MM.1S (cell line): ENCODE measurements at regions not wholly inside any gene's neighbourhood (a gene's known extent, or its start where the extent isn't known, plus 50 kb on each side); places are given as distances from the start of the nearest gene placed in this dataset.

Source experiments
- CTCF ChIP-seq: fragments of 300-600 bp; sonication (generic); IDR thresholded peaks from 2 replicates; pipeline ENCODE4 v1.5.1; 2016; ENCODE audit warnings: antibody characterized with exemption, low read length, mixed read lengths
- EZH2 ChIP-seq: fragments of 300-600 bp; sonication (generic); optimal IDR thresholded peaks from 2 replicates; pipeline ENCODE3; 2017; ENCODE audit warnings: low read depth, mild to moderate bottlenecking, antibody characterized with exemption, low read length, mixed read lengths
- EZH2phosphoT487 ChIP-seq: fragments of 300-600 bp; sonication (generic); IDR thresholded peaks from 2 replicates; pipeline ENCODE4 v1.6.1; 2018; ENCODE audit warnings: antibody characterized with exemption, low read length

- TF ChIP-seq EZH2phosphoT487 (no peak), CTCF (no peak), EZH2 (no peak)
Observed at GRCh38 chr21:16011719-16012118, 281.9 kb downstream of the USP25 start.
